ENCODE measurements at regions not wholly inside any gene's neighbourhood (a gene's known extent, or its start where the extent isn't known, plus 50 kb on each side); places are given as distances from the start of the nearest gene placed in this dataset.

GRCh38 chr15:95174301-95175259, 943.2 kb downstream of the MCTP2 start:
- TF ChIP-seq CTCF (IDR thresholded peaks at IDR 0.05) (no peak), POLR2AphosphoS5 (IDR thresholded peaks at IDR 0.05) (peak in 1 of 3 donors; percentile 79), POLR2A (IDR thresholded peaks at IDR 0.05) (no peak)
